ENCODE measurements at regions not wholly inside any gene's neighbourhood (a gene's known extent, or its start where the extent isn't known, plus 50 kb on each side); places are given as distances from the start of the nearest gene placed in this dataset.

DNA sequence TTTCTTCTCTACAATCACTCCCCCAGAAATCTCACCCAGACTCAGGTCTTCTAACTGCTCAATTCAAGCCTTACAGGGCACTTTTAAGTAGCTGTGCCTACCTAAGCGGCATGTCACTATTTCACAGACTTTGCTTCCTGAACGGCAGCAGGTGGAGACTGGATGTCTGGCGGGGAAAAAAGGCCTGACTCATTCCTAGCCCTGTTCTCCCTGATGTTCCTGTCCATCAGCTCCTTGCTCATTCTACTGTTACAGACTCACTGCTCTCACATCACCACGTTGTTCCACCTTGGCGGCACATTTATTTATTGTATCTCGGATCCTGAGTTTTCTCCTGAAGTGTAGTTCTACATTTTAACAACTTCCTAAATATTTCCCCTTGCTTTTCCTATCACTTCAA lies 52.6 kb upstream of the ATP11B start:
- DNase-seq: peak; percentile 30

DNA sequence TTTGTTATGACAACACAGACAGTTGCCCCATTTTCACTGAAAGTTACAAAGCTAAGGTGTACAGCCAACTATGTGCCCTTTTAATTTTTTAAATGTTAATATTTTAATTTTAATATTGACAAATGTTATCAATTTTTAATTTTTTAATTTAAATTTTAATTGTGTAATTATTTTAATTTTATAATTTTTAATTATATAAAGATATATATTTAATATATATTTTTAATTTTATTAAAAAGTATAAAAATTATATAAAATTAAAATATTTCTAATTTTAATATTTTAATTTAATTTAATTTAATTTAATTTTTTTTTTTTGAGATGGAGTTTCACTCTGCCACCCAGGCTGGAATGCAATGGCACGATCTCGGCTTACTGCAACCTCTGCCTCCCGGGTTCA lies 52.1 kb upstream of the ATP11B start:
- no peak for DNase-seq

Measured in NCI-H2171 (cell line).